ENCODE measurements at regions not wholly inside any gene's neighbourhood (a gene's known extent, or its start where the extent isn't known, plus 50 kb on each side); places are given as distances from the start of the nearest gene placed in this dataset.

DNA sequence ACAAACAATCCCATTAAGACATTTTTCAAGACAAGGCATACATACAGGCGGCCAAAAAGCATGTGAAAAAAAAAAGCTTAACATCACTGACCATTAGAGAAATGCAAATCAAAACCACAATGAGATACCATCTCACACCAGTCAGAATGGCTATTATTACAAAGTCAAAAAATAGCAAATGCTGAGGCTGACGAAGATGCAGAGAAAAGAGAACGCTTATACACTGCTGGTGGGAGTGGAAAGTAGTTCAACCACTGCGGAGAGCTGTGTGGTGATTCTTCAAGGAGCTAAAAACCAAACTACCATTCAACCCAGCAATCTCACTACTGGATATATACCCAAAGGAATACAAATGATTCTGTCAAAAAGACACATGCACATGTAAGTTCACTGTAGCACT lies 216.7 kb downstream of the FOXG1 start:
- no peak for TF ChIP-seq RNF2 (IDR thresholded peaks at IDR 0.05; ENCODE audit: borderline replicate concordance, low read depth)
- TF ChIP-seq, protein P1, sequence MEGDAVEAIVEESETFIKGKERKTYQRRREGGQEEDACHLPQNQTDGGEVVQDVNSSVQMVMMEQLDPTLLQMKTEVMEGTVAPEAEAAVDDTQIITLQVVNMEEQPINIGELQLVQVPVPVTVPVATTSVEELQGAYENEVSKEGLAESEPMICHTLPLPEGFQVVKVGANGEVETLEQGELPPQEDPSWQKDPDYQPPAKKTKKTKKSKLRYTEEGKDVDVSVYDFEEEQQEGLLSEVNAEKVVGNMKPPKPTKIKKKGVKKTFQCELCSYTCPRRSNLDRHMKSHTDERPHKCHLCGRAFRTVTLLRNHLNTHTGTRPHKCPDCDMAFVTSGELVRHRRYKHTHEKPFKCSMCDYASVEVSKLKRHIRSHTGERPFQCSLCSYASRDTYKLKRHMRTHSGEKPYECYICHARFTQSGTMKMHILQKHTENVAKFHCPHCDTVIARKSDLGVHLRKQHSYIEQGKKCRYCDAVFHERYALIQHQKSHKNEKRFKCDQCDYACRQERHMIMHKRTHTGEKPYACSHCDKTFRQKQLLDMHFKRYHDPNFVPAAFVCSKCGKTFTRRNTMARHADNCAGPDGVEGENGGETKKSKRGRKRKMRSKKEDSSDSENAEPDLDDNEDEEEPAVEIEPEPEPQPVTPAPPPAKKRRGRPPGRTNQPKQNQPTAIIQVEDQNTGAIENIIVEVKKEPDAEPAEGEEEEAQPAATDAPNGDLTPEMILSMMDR (IDR thresholded peaks at IDR 0.05): no peak
- no peak for TF ChIP-seq RFX5 (IDR thresholded peaks at IDR 0.05)
- no peak for TF ChIP-seq MAZ (IDR thresholded peaks at IDR 0.05; ENCODE audit: borderline replicate concordance, low read depth, low read length)
- no peak for TF ChIP-seq POLR2A (IDR thresholded peaks at IDR 0.05; ENCODE audit: low read length)
- TF ChIP-seq EHMT2 (IDR thresholded peaks at IDR 0.05; ENCODE audit: low read depth): no peak
- no peak for TF ChIP-seq JUNB (IDR thresholded peaks at IDR 0.05)

All from A549 (cell line).